IPS-15b (cell line): ENCODE measurements at regions not wholly inside any gene's neighbourhood (a gene's known extent, or its start where the extent isn't known, plus 50 kb on each side); places are given as distances from the start of the nearest gene placed in this dataset.

Experiments
- H3K27me3 ChIP-seq: one replicate; pipeline ENCODE4 v1.6.1; 2013; ENCODE audit warnings: low read length; ENCODE audit not compliant: control insufficient read depth, insufficient read depth
- H3K36me3 ChIP-seq: one replicate; pipeline ENCODE4 v1.6.1; 2013; ENCODE audit warnings: low read length; ENCODE audit not compliant: control insufficient read depth, insufficient read depth
- H3K4me1 ChIP-seq: one replicate; pipeline ENCODE4 v1.6.1; 2013; ENCODE audit warnings: mild to moderate bottlenecking, low read length; ENCODE audit not compliant: control insufficient read depth, insufficient read depth
- H3K4me3 ChIP-seq: one replicate; pipeline ENCODE4 v1.5.1; 2013; ENCODE audit warnings: low read depth, low read length
- H3K9ac ChIP-seq: one replicate; pipeline ENCODE4 v1.6.1; 2013; ENCODE audit warnings: low read depth, mild to moderate bottlenecking, low read length
- H3K9me3 ChIP-seq: one replicate; pipeline ENCODE4 v1.6.1; 2013; ENCODE audit warnings: mild to moderate bottlenecking, low read length; ENCODE audit not compliant: control insufficient read depth, insufficient read depth

- Histone ChIP-seq H3K9me3 (no peaks in the 10 kb centered on the region), H3K4me1 (peaks cover 3% of the 10 kb centered on the region), H3K9ac (no peak overlapping the region), H3K36me3 (no peaks in the 10 kb centered on the region), H3K27me3 (no peaks in the 10 kb centered on the region), H3K4me3 (no peak overlapping the region)
These were observed 168.6 kb downstream of the MACROH2A1 start for GRCh38 chr5:135230251-135230925.

- Histone ChIP-seq H3K27me3 (no peaks in the 10 kb centered on the region), H3K4me3 (no peak overlapping the region), H3K9me3 (no peaks in the 10 kb centered on the region), H3K4me1 (peaks cover 3% of the 10 kb centered on the region), H3K9ac (no peak overlapping the region), H3K36me3 (no peaks in the 10 kb centered on the region)
These were observed 169.3 kb downstream of the MACROH2A1 start for GRCh38 chr5:135229679-135230132.

- H3K36me3 ChIP-seq = no peaks in the 10 kb centered on the region
- no peak overlapping the region for H3K4me3 ChIP-seq
- H3K9ac ChIP-seq = no peak overlapping the region
- H3K9me3 ChIP-seq = no peaks in the 10 kb centered on the region
- no peaks in the 10 kb centered on the region for H3K27me3 ChIP-seq
- peaks cover 3% of the 10 kb centered on the region for H3K4me1 ChIP-seq
These were observed 169.9 kb downstream of the MACROH2A1 start for GRCh38 chr5:135229122-135229521.

GRCh38 chr5:135228222-135228621, 170.8 kb downstream of the MACROH2A1 start:
- Histone ChIP-seq H3K36me3 (no peaks in the 10 kb centered on the region), H3K9me3 (no peaks in the 10 kb centered on the region), H3K4me1 (peaks cover 3% of the 10 kb centered on the region), H3K4me3 (no peak overlapping the region), H3K9ac (no peak overlapping the region), H3K27me3 (no peaks in the 10 kb centered on the region)

GRCh38 chr5:135227064-135228022, 171.7 kb downstream of the MACROH2A1 start:
- H3K36me3 ChIP-seq = no peaks in the 10 kb centered on the region
- H3K4me1 ChIP-seq = peaks cover 3% of the 10 kb centered on the region
- H3K4me3 ChIP-seq = no peak overlapping the region
- H3K9me3 ChIP-seq = no peaks in the 10 kb centered on the region
- H3K9ac ChIP-seq = no peak overlapping the region
- no peaks in the 10 kb centered on the region for H3K27me3 ChIP-seq

GRCh38 chr5:135225856-135226560, 173.0 kb downstream of the MACROH2A1 start:
- Histone ChIP-seq H3K4me1 (peaks cover 3% of the 10 kb centered on the region), H3K36me3 (no peaks in the 10 kb centered on the region), H3K9ac (no peak overlapping the region), H3K27me3 (no peaks in the 10 kb centered on the region), H3K9me3 (no peaks in the 10 kb centered on the region), H3K4me3 (no peak overlapping the region)

- Histone ChIP-seq H3K4me1 (peaks cover 3% of the 10 kb centered on the region), H3K36me3 (no peaks in the 10 kb centered on the region), H3K27me3 (no peaks in the 10 kb centered on the region), H3K9me3 (no peaks in the 10 kb centered on the region), H3K9ac (no peak overlapping the region), H3K4me3 (no peak overlapping the region)
These were observed 175.0 kb downstream of the MACROH2A1 start for GRCh38 chr5:135223891-135224625.

GRCh38 chr5:135223404-135223803, 175.6 kb downstream of the MACROH2A1 start:
- H3K4me3 ChIP-seq = no peak overlapping the region
- H3K9ac ChIP-seq = no peak overlapping the region
- H3K27me3 ChIP-seq = no peaks in the 10 kb centered on the region
- no peaks in the 10 kb centered on the region for H3K36me3 ChIP-seq
- no peaks in the 10 kb centered on the region for H3K9me3 ChIP-seq
- H3K4me1 ChIP-seq = peaks cover 3% of the 10 kb centered on the region

GRCh38 chr5:135222771-135223170, 176.3 kb downstream of the MACROH2A1 start:
- no peaks in the 10 kb centered on the region for H3K27me3 ChIP-seq
- peaks cover 3% of the 10 kb centered on the region for H3K4me1 ChIP-seq
- no peaks in the 10 kb centered on the region for H3K9me3 ChIP-seq
- H3K4me3 ChIP-seq = no peak overlapping the region
- no peaks in the 10 kb centered on the region for H3K36me3 ChIP-seq
- no peak overlapping the region for H3K9ac ChIP-seq

GRCh38 chr5:135222171-135222681, 176.8 kb downstream of the MACROH2A1 start:
- H3K9me3 ChIP-seq = no peaks in the 10 kb centered on the region
- no peaks in the 10 kb centered on the region for H3K27me3 ChIP-seq
- H3K4me1 ChIP-seq = peaks cover 3% of the 10 kb centered on the region
- H3K9ac ChIP-seq = no peak overlapping the region
- no peaks in the 10 kb centered on the region for H3K36me3 ChIP-seq
- H3K4me3 ChIP-seq = no peak overlapping the region

- H3K9me3 ChIP-seq = no peaks in the 10 kb centered on the region
- H3K9ac ChIP-seq = no peak overlapping the region
- no peaks in the 10 kb centered on the region for H3K27me3 ChIP-seq
- H3K36me3 ChIP-seq = no peaks in the 10 kb centered on the region
- H3K4me3 ChIP-seq = no peak overlapping the region
- peaks cover 3% of the 10 kb centered on the region for H3K4me1 ChIP-seq
These were observed 177.3 kb downstream of the MACROH2A1 start for GRCh38 chr5:135221696-135222095.
